Peyer's patch (tissue), 4 donors: ENCODE measurements at regions not wholly inside any gene's neighbourhood (a gene's known extent, or its start where the extent isn't known, plus 50 kb on each side); places are given as distances from the start of the nearest gene placed in this dataset.

Experiments
- DNase-seq, 3 donors: peaks; one replicate each; pipeline ENCODE4 v3.0.0-alpha.2; 2017 to 2019
- H3K27ac ChIP-seq, 4 donors: fragments of 200-600 bp; sonication (generic); one replicate each; pipeline ENCODE4 v1.5.1; 2016 to 2019
- H3K27me3 ChIP-seq, 2 donors: fragments of 200-600 bp; sonication (generic); one replicate each; pipeline ENCODE4 v1.5.1; 2019
- H3K36me3 ChIP-seq, 3 donors: fragments of 200-600 bp; sonication (generic); one replicate each; pipeline ENCODE4 v1.5.1; 2016 to 2019
- H3K4me1 ChIP-seq, 4 donors: fragments of 200-600 bp; sonication (generic); one replicate each; pipeline ENCODE4 v1.5.1; 2016 to 2019
- H3K4me3 ChIP-seq, 4 donors: fragments of 200-600 bp; sonication (generic); 1 replicate in 3 of 4; 2 replicates in 1 of 4; pipeline ENCODE4 v1.5.1; 2016 to 2019; ENCODE audit warnings: mild to moderate bottlenecking in 1 of 4
- H3K9me3 ChIP-seq, 4 donors: fragments of 200-600 bp; sonication (generic); one replicate each; pipeline ENCODE4 v1.5.1; 2016 to 2019; ENCODE audit warnings: mild to moderate bottlenecking in 1 of 4
- CTCF ChIP-seq, 6 experiments: fragments of 450-650 bp in 4 of 6; fragments of 200-600 bp in 2 of 6; sonication (generic) in 1 of 6; IDR thresholded peaks; one replicate each; pipeline ENCODE4 v1.5.1; 2017 to 2019; ENCODE audit warnings: antibody characterized with exemption in 6 of 6, mild to moderate bottlenecking in 3 of 6, moderate library complexity in 1 of 6
- POLR2A ChIP-seq, 2 donors: fragments of 450-650 bp; IDR thresholded peaks; one replicate each; pipeline ENCODE4 v1.5.1; 2017; ENCODE audit warnings: antibody characterized with exemption in 2 of 2, mild to moderate bottlenecking in 2 of 2, moderate library complexity in 2 of 2

DNA sequence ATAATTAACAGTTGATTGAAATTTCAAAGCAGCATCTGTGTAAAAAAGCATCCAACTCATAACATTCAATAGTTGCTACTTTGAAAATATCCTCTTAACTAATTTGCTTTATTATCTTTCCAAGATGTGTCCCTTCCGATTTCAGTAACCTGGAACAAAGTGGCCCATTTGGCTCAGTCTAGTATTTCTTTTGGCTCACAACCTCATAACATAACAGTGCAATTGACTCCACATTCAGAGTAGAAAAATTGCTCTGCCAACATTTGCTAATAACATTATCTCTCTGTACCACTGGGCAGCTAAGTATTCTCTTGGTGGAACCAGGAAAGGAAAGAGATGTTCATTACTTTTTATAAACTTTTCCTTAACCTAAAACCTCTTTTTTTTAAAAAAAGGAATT lies 571.1 kb upstream of the ARGLU1 start:
- no peak overlapping the region for H3K27ac ChIP-seq
- H3K36me3 ChIP-seq, result no peaks in the 10 kb centered on the region
- TF ChIP-seq CTCF (IDR thresholded peaks at IDR 0.05) (no peak), POLR2A (IDR thresholded peaks at IDR 0.05) (no peak)
- H3K4me3 ChIP-seq, result no peak overlapping the region
- no peaks in the 10 kb centered on the region for H3K27me3 ChIP-seq
- no peak for DNase-seq
- no peaks in the 10 kb centered on the region for H3K4me1 ChIP-seq
- H3K9me3 ChIP-seq, result no peaks in the 10 kb centered on the region

DNA sequence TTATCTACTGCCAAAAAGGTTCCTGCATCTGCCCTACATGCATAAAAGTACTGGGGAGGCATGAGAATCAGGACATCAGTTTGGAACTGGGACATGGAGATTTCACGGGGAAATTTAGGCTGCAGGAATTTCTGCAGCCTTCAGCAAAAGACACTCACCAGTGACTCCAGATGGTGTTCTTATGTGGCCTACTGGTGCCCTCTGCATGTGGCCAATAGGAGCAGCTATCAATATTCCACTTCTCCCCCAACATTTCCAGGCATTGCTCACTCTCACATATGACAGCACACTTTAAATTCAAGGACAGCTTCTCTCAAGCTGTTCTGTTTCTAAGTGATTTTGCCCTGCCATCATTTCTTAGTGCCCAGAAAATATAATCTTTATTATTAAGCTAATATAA lies 570.5 kb upstream of the ARGLU1 start:
- no peaks in the 10 kb centered on the region for H3K4me1 ChIP-seq
- no peak overlapping the region for H3K27ac ChIP-seq
- no peaks in the 10 kb centered on the region for H3K9me3 ChIP-seq
- no peaks in the 10 kb centered on the region for H3K27me3 ChIP-seq
- TF ChIP-seq CTCF (IDR thresholded peaks at IDR 0.05) (no peak), POLR2A (IDR thresholded peaks at IDR 0.05) (no peak)
- H3K36me3 ChIP-seq, result no peaks in the 10 kb centered on the region
- DNase-seq, result no peak
- H3K4me3 ChIP-seq, result no peak overlapping the region

DNA sequence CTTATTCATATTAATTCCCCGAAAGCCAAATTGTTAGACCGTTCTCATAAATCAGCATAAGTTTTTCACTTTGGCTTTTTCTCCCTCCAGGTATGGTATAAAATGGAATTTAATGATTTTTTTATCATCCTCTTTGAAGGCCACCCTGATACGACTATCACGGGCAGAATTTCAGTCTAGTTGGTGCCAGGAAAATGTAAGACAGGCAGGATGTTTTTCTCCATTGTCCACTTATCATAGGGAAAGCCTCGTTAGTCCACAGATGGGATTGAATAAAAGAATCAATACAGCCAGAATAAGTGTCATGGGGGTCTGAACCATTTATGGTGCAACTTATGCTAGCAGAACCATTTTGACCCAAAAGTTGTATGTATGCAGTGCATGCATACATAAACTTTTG lies 566.0 kb upstream of the ARGLU1 start:
- H3K27me3 ChIP-seq, result no peaks in the 10 kb centered on the region
- TF ChIP-seq CTCF (IDR thresholded peaks at IDR 0.05) (no peak), POLR2A (IDR thresholded peaks at IDR 0.05) (no peak)
- no peaks in the 10 kb centered on the region for H3K36me3 ChIP-seq
- no peak overlapping the region for H3K27ac ChIP-seq
- DNase-seq, result no peak
- no peak overlapping the region for H3K4me3 ChIP-seq
- H3K9me3 ChIP-seq, result no peaks in the 10 kb centered on the region
- no peaks in the 10 kb centered on the region for H3K4me1 ChIP-seq

GRCh38 chr13:107130566-107130965 lies 562.6 kb upstream of the ARGLU1 start:
- DNase-seq, result no peak
- TF ChIP-seq POLR2A (IDR thresholded peaks at IDR 0.05) (no peak), CTCF (IDR thresholded peaks at IDR 0.05) (no peak)
- Histone ChIP-seq H3K27ac (no peak overlapping the region), H3K27me3 (no peaks in the 10 kb centered on the region), H3K4me3 (no peak overlapping the region), H3K36me3 (no peaks in the 10 kb centered on the region), H3K4me1 (no peaks in the 10 kb centered on the region), H3K9me3 (no peaks in the 10 kb centered on the region)

DNA sequence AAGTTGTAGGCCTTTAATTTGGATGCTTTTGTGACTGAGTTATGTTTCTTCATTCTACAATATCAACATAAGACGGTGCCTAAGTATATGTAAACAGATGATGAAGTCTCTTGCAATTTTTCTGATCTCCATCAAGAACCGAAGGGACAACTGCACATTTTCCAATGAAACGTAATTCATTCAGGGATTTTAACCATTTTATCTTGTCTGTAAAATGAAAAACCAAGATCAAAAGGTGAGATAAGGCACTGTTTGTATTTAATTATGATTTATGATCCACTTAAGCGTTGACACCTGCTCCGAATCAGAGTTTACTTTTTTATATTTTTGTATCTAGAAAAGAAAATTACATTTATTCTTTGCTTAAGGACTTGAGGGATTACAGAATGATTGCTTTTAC lies 556.8 kb upstream of the ARGLU1 start:
- no peak overlapping the region for H3K4me3 ChIP-seq
- no peaks in the 10 kb centered on the region for H3K36me3 ChIP-seq
- H3K27ac ChIP-seq, result no peak overlapping the region
- TF ChIP-seq CTCF (IDR thresholded peaks at IDR 0.05), result no peak
- no peak for TF ChIP-seq POLR2A (IDR thresholded peaks at IDR 0.05)
- H3K4me1 ChIP-seq, result peaks cover 0 to 8% (median 0%) of the 10 kb centered on the region in 4 donors
- no peak for DNase-seq
- H3K9me3 ChIP-seq, result no peaks in the 10 kb centered on the region
- H3K27me3 ChIP-seq, result no peaks in the 10 kb centered on the region

GRCh38 chr13:107124129-107124718 lies 556.3 kb upstream of the ARGLU1 start:
- Histone ChIP-seq H3K4me3 (no peak overlapping the region), H3K27me3 (no peaks in the 10 kb centered on the region), H3K9me3 (no peaks in the 10 kb centered on the region), H3K36me3 (no peaks in the 10 kb centered on the region), H3K27ac (no peak overlapping the region), H3K4me1 (peaks cover 0 to 8% (median 0%) of the 10 kb centered on the region in 4 donors)
- DNase-seq, result no peak
- TF ChIP-seq POLR2A (IDR thresholded peaks at IDR 0.05) (no peak), CTCF (IDR thresholded peaks at IDR 0.05) (peak in 4 of 6 experiments; percentile 32 to 74 (median 71))
